H9 (cell line): ENCODE measurements at regions not wholly inside any gene's neighbourhood (a gene's known extent, or its start where the extent isn't known, plus 50 kb on each side); places are given as distances from the start of the nearest gene placed in this dataset.

Experiments
- DNase-seq: peaks from one replicate; pipeline ENCODE4 v3.0.0-alpha.2; 2017
- H2AFZ ChIP-seq: one replicate; pipeline ENCODE4 v1.6.1; 2013; ENCODE audit warnings: mild to moderate bottlenecking, low read length, control low read depth, moderate library complexity
- H2AK5ac ChIP-seq: 2 replicates; pipeline ENCODE4 v1.6.1; 2013; ENCODE audit warnings: low read length, control low read depth, mixed read lengths; ENCODE audit not compliant: insufficient read length
- H2BK120ac ChIP-seq: one replicate; pipeline ENCODE4 v1.6.1; 2013; ENCODE audit warnings: low read depth, mild to moderate bottlenecking, low read length, control low read depth, inconsistent platforms; ENCODE audit not compliant: poor library complexity, severe bottlenecking
- H2BK12ac ChIP-seq: 2 replicates; pipeline ENCODE4 v1.6.1; 2013; ENCODE audit warnings: low read length, control low read depth, mixed read lengths, low read depth; ENCODE audit not compliant: insufficient read length
- H2BK15ac ChIP-seq: 2 replicates; pipeline ENCODE4 v1.6.1; 2013; ENCODE audit warnings: low read depth, low read length, control low read depth
- H2BK20ac ChIP-seq: one replicate; pipeline ENCODE4 v1.6.1; 2013; ENCODE audit warnings: low read depth, mild to moderate bottlenecking, low read length, control low read depth, inconsistent platforms; ENCODE audit not compliant: poor library complexity, severe bottlenecking
- H2BK5ac ChIP-seq: 2 replicates; pipeline ENCODE4 v1.6.1; 2013; ENCODE audit warnings: low read length, control low read depth, mixed read lengths; ENCODE audit not compliant: insufficient read length
- H3K14ac ChIP-seq: 2 replicates; pipeline ENCODE4 v1.6.1; 2013; ENCODE audit warnings: low read length, control low read depth; ENCODE audit not compliant: insufficient read depth
- H3K18ac ChIP-seq: 2 replicates; pipeline ENCODE4 v1.6.1; 2013; ENCODE audit warnings: low read depth, mild to moderate bottlenecking, mixed read lengths, low read length, control low read depth; ENCODE audit not compliant: insufficient read length
- H3K23ac ChIP-seq: 2 replicates; pipeline ENCODE4 v1.6.1; 2013; ENCODE audit warnings: low read length, control low read depth, mixed read lengths, low read depth; ENCODE audit not compliant: insufficient read length
- H3K23me2 ChIP-seq: 2 replicates; pipeline ENCODE4 v1.6.1; 2013; ENCODE audit warnings: low read depth, mild to moderate bottlenecking, mixed read lengths, low read length, control low read depth; ENCODE audit not compliant: insufficient read length, poor library complexity, severe bottlenecking
- H3K27ac ChIP-seq: 2 replicates; pipeline ENCODE4 v1.5.1; 2013; ENCODE audit warnings: low read length, control low read depth, mixed read lengths, low read depth; ENCODE audit not compliant: insufficient read length
- H3K27me3 ChIP-seq: 2 replicates; pipeline ENCODE4 v1.6.1; 2013; ENCODE audit warnings: low read length, control low read depth, inconsistent platforms; ENCODE audit not compliant: insufficient read depth
- H3K4ac ChIP-seq: 2 replicates; pipeline ENCODE4 v1.6.1; 2013; ENCODE audit warnings: low read depth, mild to moderate bottlenecking, control low read depth, inconsistent platforms, low read length, moderate library complexity
- H3K4me1 ChIP-seq: 2 replicates; pipeline ENCODE4 v1.6.1; 2013; ENCODE audit warnings: low read length, control low read depth, inconsistent platforms; ENCODE audit not compliant: insufficient read depth
- H3K4me2 ChIP-seq: 2 replicates; pipeline ENCODE4 v1.6.1; 2013; ENCODE audit warnings: low read length, control low read depth, mixed read lengths; ENCODE audit not compliant: insufficient read length, insufficient read depth
- H3K56ac ChIP-seq: 2 replicates; pipeline ENCODE4 v1.6.1; 2013; ENCODE audit warnings: low read depth, mild to moderate bottlenecking, mixed read lengths, low read length, control low read depth; ENCODE audit not compliant: insufficient read length
- H3K79me1 ChIP-seq: 2 replicates; pipeline ENCODE4 v1.6.1; 2013; ENCODE audit warnings: low read depth, mild to moderate bottlenecking, moderate library complexity, low read length, control low read depth, inconsistent platforms; ENCODE audit not compliant: insufficient read depth, poor library complexity, severe bottlenecking
- H3K79me2 ChIP-seq: 2 replicates; pipeline ENCODE4 v1.6.1; 2013; ENCODE audit warnings: low read length, control low read depth, inconsistent platforms; ENCODE audit not compliant: insufficient read depth
- H3K9ac ChIP-seq: 2 replicates; pipeline ENCODE4 v1.6.1; 2013; ENCODE audit warnings: low read length, control low read depth, mixed read lengths; ENCODE audit not compliant: insufficient read length; ENCODE audit errors: extremely low read depth
- H3K9me3 ChIP-seq: one replicate; pipeline ENCODE4 v1.6.1; 2013; ENCODE audit warnings: low read depth, low read length, inconsistent platforms; ENCODE audit not compliant: control insufficient read depth
- H3T11ph ChIP-seq: one replicate; pipeline ENCODE4 v1.6.1; 2013; ENCODE audit warnings: mild to moderate bottlenecking, low read length, control low read depth, inconsistent platforms
- H4K20me1 ChIP-seq: one replicate; pipeline ENCODE4 v1.6.1; 2013; ENCODE audit not compliant: control insufficient read depth, insufficient read length, insufficient read depth
- H4K5ac ChIP-seq: 2 replicates; pipeline ENCODE4 v1.6.1; 2013; ENCODE audit warnings: low read depth, mild to moderate bottlenecking, mixed read lengths, low read length, control low read depth; ENCODE audit not compliant: insufficient read length
- H4K8ac ChIP-seq: replicated peaks from 2 replicates; pipeline ENCODE4 v1.6.1; 2013; ENCODE audit warnings: low read length, control low read depth, mixed read lengths, low read depth; ENCODE audit not compliant: insufficient read length
- H4K91ac ChIP-seq: 2 replicates; pipeline ENCODE4 v1.6.1; 2013; ENCODE audit warnings: low read depth, mild to moderate bottlenecking, moderate library complexity, mixed read lengths, low read length, control low read depth; ENCODE audit not compliant: insufficient read length
- H3K27ac Mint-ChIP-seq, 3 experiments: 2 replicates in 2 of 3; 3 replicates in 1 of 3; pipeline ENCODE4 v1.8.0; 2020 to 2021; ENCODE audit warnings: mixed read lengths in 3 of 3, mild to moderate bottlenecking in 1 of 3, moderate library complexity in 1 of 3
- H3K27me3 Mint-ChIP-seq: 2 replicates; pipeline ENCODE4 v1.8.0; 2021; ENCODE audit warnings: low read depth, mild to moderate bottlenecking, moderate library complexity, mixed read lengths
- H3K36me3 Mint-ChIP-seq, 3 experiments: 2 replicates in 2 of 3; 3 replicates in 1 of 3; pipeline ENCODE4 v1.8.0; 2020 to 2021; ENCODE audit warnings: low read depth in 3 of 3, mixed read lengths in 3 of 3; ENCODE audit not compliant: insufficient read depth in 1 of 3
- H3K4me1 Mint-ChIP-seq, 2 experiments: 2 replicates each; pipeline ENCODE4 v1.8.0; 2020; ENCODE audit warnings: mixed read lengths in 2 of 2
- H3K4me3 Mint-ChIP-seq, 2 experiments: 2 replicates in 1 of 2; 3 replicates in 1 of 2; pipeline ENCODE4 v1.8.0; 2020 to 2021; ENCODE audit warnings: mild to moderate bottlenecking in 2 of 2, mixed read lengths in 2 of 2, moderate library complexity in 1 of 2
- H3K9me3 Mint-ChIP-seq, 2 experiments: 2 replicates in 1 of 2; 3 replicates in 1 of 2; pipeline ENCODE4 v1.8.0; 2020; ENCODE audit warnings: mild to moderate bottlenecking in 2 of 2, mixed read lengths in 2 of 2, moderate library complexity in 1 of 2
- WGBS: extraction: QIAGEN DNeasy Blood & Tissue Kit; methylation state at CpG from one replicate; pipeline ENCODE4 v1.1.7; 2013; ENCODE audit warnings: missing lambda C conversion rate, low lambda C conversion rate, mixed read lengths; ENCODE audit not compliant: insufficient read length; ENCODE audit errors: extremely low coverage; 5-methylcytosine and 5-hydroxymethylcytosine counted together
- TF ChIP-seq, protein P1 (sequence below): fragments of 200-600 bp; sonication (generic); conservative IDR thresholded peaks from 3 replicates; pipeline ENCODE4 v1.8.0; 2021; ENCODE audit warnings: antibody characterized with exemption, mild to moderate bottlenecking

DNA sequence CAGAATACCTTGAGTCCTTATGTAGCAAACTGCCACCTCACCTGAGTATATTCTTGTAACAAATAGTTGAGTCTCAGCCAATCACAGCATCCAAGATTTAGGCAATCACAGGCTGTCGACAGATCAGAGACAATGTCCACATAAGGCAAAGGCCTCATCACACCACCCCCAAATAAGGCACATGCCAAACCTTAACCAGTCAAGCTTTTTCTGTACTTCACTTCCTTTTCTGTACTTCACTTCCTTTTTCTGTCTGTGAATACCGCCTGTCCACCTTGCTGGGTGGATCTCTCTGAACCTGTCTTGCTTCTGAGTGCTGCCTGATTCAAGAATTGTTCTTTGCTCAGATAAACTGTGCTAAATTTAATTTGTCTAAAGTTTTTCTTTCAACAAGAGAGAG is 210.4 kb upstream of the N4BP1 start:
- H3K36me3 Mint-ChIP-seq: no peaks in the 10 kb centered on the region
- Histone ChIP-seq H2BK12ac (no peak overlapping the region), H3K27ac (no peak overlapping the region), H3K4me1 (no peaks in the 10 kb centered on the region), H2BK120ac (no peak overlapping the region), H3K4ac (no peak overlapping the region), H3K56ac (no peak overlapping the region), H4K91ac (no peak overlapping the region), H3K9me3 (no peaks in the 10 kb centered on the region), H3K79me2 (no peaks in the 10 kb centered on the region), H3K23me2 (no peaks in the 10 kb centered on the region), H4K20me1 (no peaks in the 10 kb centered on the region), H2BK15ac (no peak overlapping the region), H3K18ac (no peak overlapping the region), H2AFZ (no peak overlapping the region), H3K4me2 (no peak overlapping the region), H4K8ac (no peak overlapping the region), H2AK5ac (no peak overlapping the region), H3K23ac (no peak overlapping the region), H3K14ac (no peak overlapping the region), H3T11ph (no peak overlapping the region), H3K79me1 (no peaks in the 10 kb centered on the region), H3K27me3 (no peaks in the 10 kb centered on the region), H3K9ac (no peak overlapping the region), H4K5ac (no peak overlapping the region), H2BK20ac (no peak overlapping the region), H2BK5ac (no peak overlapping the region)
- DNase-seq: no peak
- TF ChIP-seq, protein P1, sequence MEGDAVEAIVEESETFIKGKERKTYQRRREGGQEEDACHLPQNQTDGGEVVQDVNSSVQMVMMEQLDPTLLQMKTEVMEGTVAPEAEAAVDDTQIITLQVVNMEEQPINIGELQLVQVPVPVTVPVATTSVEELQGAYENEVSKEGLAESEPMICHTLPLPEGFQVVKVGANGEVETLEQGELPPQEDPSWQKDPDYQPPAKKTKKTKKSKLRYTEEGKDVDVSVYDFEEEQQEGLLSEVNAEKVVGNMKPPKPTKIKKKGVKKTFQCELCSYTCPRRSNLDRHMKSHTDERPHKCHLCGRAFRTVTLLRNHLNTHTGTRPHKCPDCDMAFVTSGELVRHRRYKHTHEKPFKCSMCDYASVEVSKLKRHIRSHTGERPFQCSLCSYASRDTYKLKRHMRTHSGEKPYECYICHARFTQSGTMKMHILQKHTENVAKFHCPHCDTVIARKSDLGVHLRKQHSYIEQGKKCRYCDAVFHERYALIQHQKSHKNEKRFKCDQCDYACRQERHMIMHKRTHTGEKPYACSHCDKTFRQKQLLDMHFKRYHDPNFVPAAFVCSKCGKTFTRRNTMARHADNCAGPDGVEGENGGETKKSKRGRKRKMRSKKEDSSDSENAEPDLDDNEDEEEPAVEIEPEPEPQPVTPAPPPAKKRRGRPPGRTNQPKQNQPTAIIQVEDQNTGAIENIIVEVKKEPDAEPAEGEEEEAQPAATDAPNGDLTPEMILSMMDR: no peak
- peaks cover 2% of the 10 kb centered on the region for H3K27me3 Mint-ChIP-seq
- H3K27ac Mint-ChIP-seq: no peak overlapping the region
- WGBS: no CpG with 5 or more reads among the region's 2 CpGs
- no peaks in the 10 kb centered on the region for H3K4me1 Mint-ChIP-seq
- H3K4me3 Mint-ChIP-seq: no peak overlapping the region
- no peaks in the 10 kb centered on the region for H3K9me3 Mint-ChIP-seq
